Hepatocyte (in vitro differentiated cells): ENCODE measurements at regions not wholly inside any gene's neighbourhood (a gene's known extent, or its start where the extent isn't known, plus 50 kb on each side); places are given as distances from the start of the nearest gene placed in this dataset.

Experiments
- DNase-seq: peaks from one replicate; pipeline ENCODE4 v3.0.0-alpha.2; 2016; ENCODE audit warnings: low spot score
- H2AFZ ChIP-seq: fragments of 200-600 bp; sonication (generic); 2 replicates; pipeline ENCODE4 v1.6.0; 2016; ENCODE audit warnings: antibody characterized with exemption, mild to moderate bottlenecking
- H3K27ac ChIP-seq: fragments of 200-600 bp; sonication (generic); 2 replicates; pipeline ENCODE4 v1.5.1; 2016; ENCODE audit warnings: mild to moderate bottlenecking
- H3K27me3 ChIP-seq: fragments of 200-600 bp; sonication (generic); 2 replicates; pipeline ENCODE4 v1.6.1; 2016
- H3K36me3 ChIP-seq: fragments of 200-600 bp; sonication (generic); replicated peaks from 2 replicates; pipeline ENCODE4 v1.5.1; 2016; ENCODE audit warnings: low read depth; ENCODE audit not compliant: insufficient read depth
- H3K4me1 ChIP-seq: fragments of 200-600 bp; sonication (generic); 2 replicates; pipeline ENCODE4 v1.5.1; 2016; ENCODE audit warnings: mild to moderate bottlenecking, moderate library complexity; ENCODE audit not compliant: insufficient read depth
- H3K4me2 ChIP-seq: fragments of 200-600 bp; sonication (generic); 2 replicates; pipeline ENCODE4 v1.6.0; 2016
- H3K4me3 ChIP-seq: fragments of 200-600 bp; sonication (generic); 2 replicates; pipeline ENCODE4 v1.5.1; 2016; ENCODE audit warnings: mild to moderate bottlenecking
- H3K79me2 ChIP-seq: fragments of 200-600 bp; sonication (generic); 2 replicates; pipeline ENCODE4 v1.6.0; 2017; ENCODE audit warnings: mild to moderate bottlenecking
- H3K9me2 ChIP-seq: fragments of 200-600 bp; sonication (generic); replicated peaks from 2 replicates; pipeline ENCODE4 v1.6.0; 2017; ENCODE audit warnings: mild to moderate bottlenecking; ENCODE audit not compliant: insufficient read depth
- H3K9me3 ChIP-seq: fragments of 200-600 bp; sonication (generic); 2 replicates; pipeline ENCODE4 v1.5.1; 2016; ENCODE audit warnings: low read depth, mild to moderate bottlenecking
- H4K20me1 ChIP-seq: fragments of 200-600 bp; sonication (generic); 2 replicates; pipeline ENCODE4 v1.6.0; 2016; ENCODE audit warnings: mild to moderate bottlenecking; ENCODE audit not compliant: insufficient read depth, poor library complexity, severe bottlenecking
- CTCF ChIP-seq: fragments of 200-600 bp; sonication (generic); IDR thresholded peaks from 2 replicates; pipeline ENCODE4 v1.5.1; 2016; ENCODE audit warnings: antibody characterized with exemption, mild to moderate bottlenecking; ENCODE audit not compliant: poor library complexity
- EZH2 ChIP-seq: fragments of 200-600 bp; sonication (generic); IDR thresholded peaks from 2 replicates; pipeline ENCODE4 v1.6.1; 2016; ENCODE audit warnings: antibody characterized with exemption, mild to moderate bottlenecking, borderline replicate concordance
- EZH2phosphoT487 ChIP-seq: fragments of 200-600 bp; sonication (generic); IDR thresholded peaks from one replicate; pipeline ENCODE4 v1.6.1; 2018; ENCODE audit warnings: antibody characterized with exemption, mild to moderate bottlenecking, low read depth, moderate library complexity; ENCODE audit not compliant: unreplicated experiment, severe bottlenecking
- WGBS: methylation state at CpG from one replicate; pipeline ENCODE4 v1.1.6; 2016; ENCODE audit warnings: low lambda C conversion rate; ENCODE audit errors: missing lambda C conversion rate; 5-methylcytosine and 5-hydroxymethylcytosine counted together

- Histone ChIP-seq H3K4me1 (no peaks in the 10 kb centered on the region), H4K20me1 (no peaks in the 10 kb centered on the region), H3K27me3 (no peaks in the 10 kb centered on the region), H3K4me3 (no peak overlapping the region), H3K4me2 (no peak overlapping the region), H3K27ac (no peak overlapping the region), H3K9me3 (no peaks in the 10 kb centered on the region), H3K79me2 (no peaks in the 10 kb centered on the region), H2AFZ (no peak overlapping the region), H3K36me3 (no peaks in the 10 kb centered on the region), H3K9me2 (no peaks in the 10 kb centered on the region)
- WGBS, result 94% methylated on average over 1 of the region's 1 CpG
- peak; percentile 7 for DNase-seq
- TF ChIP-seq CTCF (no peak), EZH2phosphoT487 (no peak), EZH2 (no peak)
These were observed 217.6 kb upstream of the THUMPD2 start for GRCh38 chr2:39996653-39997080.

- no peaks in the 10 kb centered on the region for H3K79me2 ChIP-seq
- WGBS, result 89% methylated on average over 3 of the region's 3 CpGs
- no peaks in the 10 kb centered on the region for H3K27me3 ChIP-seq
- TF ChIP-seq CTCF (no peak), EZH2phosphoT487 (no peak), EZH2 (no peak)
- no peaks in the 10 kb centered on the region for H4K20me1 ChIP-seq
- no peak overlapping the region for H2AFZ ChIP-seq
- H3K9me3 ChIP-seq, result no peaks in the 10 kb centered on the region
- no peak overlapping the region for H3K4me2 ChIP-seq
- DNase-seq, result no peak
- no peaks in the 10 kb centered on the region for H3K36me3 ChIP-seq
- no peak overlapping the region for H3K4me3 ChIP-seq
- no peaks in the 10 kb centered on the region for H3K9me2 ChIP-seq
- no peaks in the 10 kb centered on the region for H3K4me1 ChIP-seq
- no peak overlapping the region for H3K27ac ChIP-seq
These were observed 216.1 kb upstream of the THUMPD2 start for GRCh38 chr2:39995005-39995737.

GRCh38 chr2:39994151-39994550, 215.1 kb upstream of the THUMPD2 start:
- H3K36me3 ChIP-seq, result no peaks in the 10 kb centered on the region
- no peaks in the 10 kb centered on the region for H4K20me1 ChIP-seq
- DNase-seq, result no peak
- H3K4me3 ChIP-seq, result no peak overlapping the region
- no peaks in the 10 kb centered on the region for H3K9me2 ChIP-seq
- H2AFZ ChIP-seq, result no peak overlapping the region
- H3K27me3 ChIP-seq, result no peaks in the 10 kb centered on the region
- no peaks in the 10 kb centered on the region for H3K79me2 ChIP-seq
- H3K4me2 ChIP-seq, result no peak overlapping the region
- H3K4me1 ChIP-seq, result no peaks in the 10 kb centered on the region
- no peak overlapping the region for H3K27ac ChIP-seq
- no peaks in the 10 kb centered on the region for H3K9me3 ChIP-seq
- TF ChIP-seq EZH2phosphoT487, result no peak
- no peak for TF ChIP-seq CTCF
